Middle frontal gyrus (tissue), 1 donor: ENCODE measurements at regions not wholly inside any gene's neighbourhood (a gene's known extent, or its start where the extent isn't known, plus 50 kb on each side); places are given as distances from the start of the nearest gene placed in this dataset.
"Not testable (repeated sequence)": the region's sequence is repeated elsewhere in the genome, so short reads cannot be mapped to it uniquely, and the experiment has no call there.

Experiments
- DNase-seq: peaks from one replicate; pipeline ENCODE4 v3.0.0-alpha.2; 2015; ENCODE audit warnings: low spot score; ENCODE audit errors: extremely low spot score

DNA sequence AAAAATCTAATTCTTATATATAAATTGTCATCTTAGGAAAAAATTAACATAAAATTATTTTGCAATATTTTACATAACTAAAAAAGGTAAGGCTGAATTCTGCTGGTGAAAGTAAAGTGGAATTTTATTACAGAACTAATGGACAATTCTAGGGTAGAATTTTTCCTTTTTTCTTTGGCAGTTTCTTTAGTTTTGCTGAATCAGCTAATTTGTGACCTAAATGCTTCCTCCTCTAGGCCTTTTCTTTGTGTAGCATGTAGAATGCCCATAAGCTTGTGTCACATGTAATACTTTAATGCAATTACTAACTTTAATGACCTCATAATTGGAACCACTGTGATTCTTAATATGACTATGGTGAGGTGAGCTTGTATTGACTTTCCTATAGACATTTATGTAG lies 1378.4 kb upstream of the ADGRL4 start:
- no peak for DNase-seq

DNA sequence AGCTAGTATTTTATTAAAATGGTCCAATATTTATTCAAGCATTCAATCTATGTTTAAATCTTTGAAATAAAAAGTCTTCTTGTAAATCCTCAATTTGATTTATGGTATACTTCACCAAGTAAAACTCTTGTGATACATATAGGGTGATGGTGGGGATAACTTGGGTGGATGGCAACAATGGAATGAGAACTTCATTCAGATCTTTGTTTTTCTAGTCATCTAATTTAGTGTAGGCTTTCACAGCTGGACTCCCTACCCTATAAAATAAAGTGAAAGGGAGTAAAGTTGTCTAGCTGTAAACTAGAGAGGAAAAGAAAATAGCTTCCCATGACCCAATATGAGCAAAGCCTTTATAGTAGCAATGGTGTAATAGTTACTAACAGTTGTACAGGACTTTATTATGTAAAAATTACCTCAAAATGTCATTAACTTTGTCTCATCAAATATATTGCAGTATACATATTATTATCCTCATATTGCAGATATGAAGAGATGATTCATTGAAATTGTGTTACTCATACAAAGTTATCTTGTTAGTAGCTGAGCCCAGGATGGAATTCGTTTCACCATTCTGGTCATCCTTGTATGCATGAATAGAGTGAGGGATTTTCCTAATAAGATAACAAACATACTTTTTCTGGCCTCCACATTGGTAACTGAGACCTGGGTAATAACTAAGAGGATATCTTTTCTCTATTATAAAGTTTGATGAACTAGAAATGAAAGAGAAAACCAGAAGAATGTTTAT lies 1377.7 kb upstream of the ADGRL4 start:
- no peak for DNase-seq

- DNase-seq = no peak
Measured at GRCh38 chr1:80375662-80376061, 1369.1 kb upstream of the ADGRL4 start.

GRCh38 chr1:80375109-80375508 lies 1368.6 kb upstream of the ADGRL4 start:
- DNase-seq = no peak

DNA sequence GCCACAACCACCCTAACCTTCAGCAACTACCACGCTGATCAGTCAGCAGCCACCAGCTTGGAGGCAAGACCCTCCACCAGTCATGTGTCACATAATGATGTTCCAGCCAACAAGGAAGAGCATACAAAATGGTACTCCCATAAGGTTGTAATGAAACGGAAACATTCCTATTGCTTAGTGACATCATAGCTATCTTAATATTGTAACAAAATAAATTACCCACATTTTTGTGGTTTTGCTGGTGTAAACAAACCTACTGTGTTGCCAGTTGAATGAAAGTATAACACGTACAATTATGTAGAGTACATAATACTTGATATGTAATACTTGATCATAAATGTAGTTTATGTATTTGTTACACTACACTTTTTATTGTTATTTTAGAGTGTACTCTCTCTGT lies 1363.2 kb upstream of the ADGRL4 start:
- DNase-seq = no peak

GRCh38 chr1:80367058-80367457 lies 1360.5 kb upstream of the ADGRL4 start:
- no peak for DNase-seq

DNA sequence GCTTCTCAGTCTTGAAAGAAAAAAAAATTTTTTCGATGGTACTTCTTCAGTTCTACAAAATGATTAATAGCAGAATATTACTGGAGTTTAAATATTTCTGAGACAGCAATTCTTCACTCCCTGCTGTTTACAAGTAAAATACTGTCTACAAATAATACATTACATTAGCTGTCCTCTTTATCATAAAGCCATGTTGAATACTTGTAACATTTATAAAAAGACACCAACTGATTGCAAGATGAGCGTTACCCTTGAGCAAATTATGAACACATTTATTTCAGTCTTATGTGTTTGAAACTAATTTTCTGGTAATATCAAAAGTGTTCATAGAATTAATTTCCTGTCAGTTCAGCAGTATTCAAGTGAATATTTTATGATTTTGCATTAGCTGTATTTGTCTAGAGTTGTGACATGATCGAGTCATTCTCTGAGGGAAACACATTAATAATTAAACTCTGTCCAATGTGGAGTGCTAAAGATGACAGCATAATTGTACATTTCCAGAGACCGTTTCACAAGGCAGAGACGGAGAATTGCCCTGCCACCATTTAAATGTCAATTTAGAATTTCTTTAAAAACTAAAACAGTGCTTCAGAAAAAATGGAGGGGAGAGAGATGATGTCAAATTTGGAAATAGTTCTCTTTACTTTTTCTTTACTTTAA lies 1359.0 kb upstream of the ADGRL4 start:
- DNase-seq = no peak

DNA sequence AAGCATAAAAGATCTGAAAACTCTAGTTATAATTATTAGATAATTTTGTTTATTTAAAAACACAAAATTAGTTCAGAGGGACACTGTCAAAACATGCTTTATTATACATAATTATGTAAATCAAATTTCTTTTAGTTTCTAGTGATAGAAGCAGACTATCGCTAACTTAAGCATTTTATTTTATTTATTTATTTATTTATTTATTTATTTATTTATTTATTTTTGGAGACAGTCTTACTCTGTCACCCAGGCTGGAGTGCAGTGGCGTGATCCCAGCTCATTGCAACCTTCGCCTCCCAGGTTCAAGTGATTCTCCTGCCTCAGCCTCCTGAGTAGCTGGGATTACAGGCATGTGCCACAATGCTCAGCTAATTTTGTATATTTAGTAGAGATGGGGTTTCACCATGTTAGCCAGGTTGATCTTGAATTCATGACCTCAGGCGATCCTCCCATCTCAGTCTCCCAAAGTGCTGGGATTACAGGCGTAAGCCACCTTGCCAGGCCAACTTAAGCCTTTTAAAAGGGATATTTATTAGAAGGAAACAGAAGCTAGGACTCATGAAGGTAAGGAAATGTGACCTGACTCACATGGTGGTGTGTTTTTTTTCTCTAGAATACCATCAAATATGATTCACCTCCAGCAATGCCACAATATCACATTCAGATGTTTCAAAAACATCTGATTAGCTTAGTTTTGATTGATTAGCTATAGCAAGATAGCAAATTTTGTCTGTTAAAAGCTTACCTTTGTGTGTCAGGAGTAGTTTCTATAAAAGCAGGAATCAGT lies 1357.4 kb upstream of the ADGRL4 start:
- no peak for DNase-seq

DNA sequence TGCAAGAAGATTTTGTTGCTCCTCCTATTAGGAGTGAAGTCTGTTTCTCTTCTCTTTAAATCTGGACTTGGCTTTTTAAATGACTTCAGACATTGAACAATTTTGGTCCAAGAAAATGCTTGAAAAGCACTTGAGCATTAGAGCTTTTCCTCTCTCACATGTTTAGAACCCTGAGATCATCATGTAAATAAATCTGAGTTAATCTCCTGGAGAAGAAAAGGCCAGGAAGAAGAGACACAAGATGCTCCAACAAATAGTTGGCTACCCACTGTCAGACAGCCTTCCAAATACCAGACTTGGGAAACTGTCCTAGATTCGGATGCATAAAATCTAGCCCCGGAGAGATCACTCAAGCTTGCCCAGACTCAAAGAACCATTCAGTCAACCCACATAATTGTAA lies 1353.1 kb upstream of the ADGRL4 start:
- DNase-seq = no peak

DNA sequence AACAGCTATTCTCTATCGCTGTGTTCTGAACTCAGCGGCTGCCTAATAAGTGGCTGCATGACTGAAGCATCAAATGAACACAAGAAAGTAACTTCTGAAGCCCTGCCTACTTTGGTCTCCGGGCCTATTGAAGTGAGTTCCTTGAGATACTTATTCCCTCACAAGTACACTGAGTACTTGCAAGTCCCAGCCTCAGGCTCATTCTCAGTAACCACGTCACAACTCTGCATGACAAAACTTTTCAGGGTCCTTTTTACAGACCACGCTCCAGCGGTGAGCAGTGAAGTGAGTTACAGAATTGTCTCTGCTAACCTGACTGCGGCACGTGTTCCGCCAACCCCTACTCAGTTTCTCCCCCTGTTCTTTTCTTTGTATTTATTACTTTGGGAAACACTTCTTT lies 1342.7 kb upstream of the ADGRL4 start:
- DNase-seq = no peak

GRCh38 chr1:80341021-80341420 lies 1334.5 kb upstream of the ADGRL4 start:
- no peak for DNase-seq

DNA sequence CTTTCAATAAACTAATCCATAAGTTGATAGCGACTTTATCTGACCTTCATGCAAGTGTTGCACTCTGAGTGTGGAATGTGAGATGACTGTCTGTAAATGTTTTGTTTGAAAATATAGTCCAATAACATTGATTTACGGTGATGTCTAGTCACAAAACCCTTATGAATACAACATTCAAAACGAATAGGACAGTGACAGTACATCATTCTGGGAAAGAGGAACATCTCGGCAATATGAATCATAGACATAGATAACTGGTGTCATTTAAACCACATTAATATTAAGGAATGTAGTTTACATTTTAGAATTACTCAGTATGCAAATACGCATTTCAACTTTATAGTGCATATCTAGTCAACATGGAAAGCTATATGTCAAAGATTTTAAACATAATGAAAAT lies 1311.6 kb upstream of the ADGRL4 start:
- no peak for DNase-seq

- no peak for DNase-seq
Measured at GRCh38 chr1:80310703-80311245, 1304.2 kb upstream of the ADGRL4 start.

GRCh38 chr1:80305466-80305865 lies 1298.9 kb upstream of the ADGRL4 start:
- DNase-seq = no peak

DNA sequence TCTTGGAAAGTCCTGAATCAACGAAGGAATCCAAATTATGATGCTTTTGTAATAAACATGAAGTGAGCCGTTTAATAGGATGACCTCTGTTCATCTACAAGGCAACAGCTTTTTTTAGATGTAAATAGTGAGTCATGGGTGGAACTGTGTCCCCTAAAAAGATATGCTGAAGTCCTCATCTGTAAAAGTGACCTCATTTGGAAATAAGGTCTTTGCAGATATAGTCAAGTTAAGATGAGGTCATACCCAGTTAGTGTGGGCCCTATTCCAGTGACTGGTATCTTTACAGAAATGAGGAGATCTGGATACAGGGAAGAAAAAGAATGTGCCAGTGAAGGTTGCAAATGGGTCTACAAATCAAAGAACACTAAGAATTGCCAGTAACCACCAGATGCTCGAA lies 1287.3 kb upstream of the ADGRL4 start:
- DNase-seq = no peak

DNA sequence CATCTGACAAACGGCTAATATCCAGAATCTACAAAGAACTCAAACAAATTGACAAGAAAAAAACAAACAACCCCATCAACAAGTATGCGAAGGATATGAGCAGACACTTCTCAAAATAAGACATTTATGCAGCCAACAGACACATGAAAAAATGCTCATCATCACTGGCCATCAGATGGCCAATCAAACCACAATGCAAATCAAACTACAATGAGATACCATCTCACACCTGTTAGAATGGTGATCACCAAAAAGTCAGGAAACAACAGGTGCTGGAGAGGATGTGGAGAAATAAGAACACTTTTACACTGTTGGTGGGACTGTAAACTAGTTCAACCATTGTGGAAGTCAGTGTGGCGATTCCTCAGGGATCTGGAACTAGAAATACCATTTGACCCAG lies 1282.2 kb upstream of the ADGRL4 start:
- DNase-seq = not testable (repeated sequence)

DNA sequence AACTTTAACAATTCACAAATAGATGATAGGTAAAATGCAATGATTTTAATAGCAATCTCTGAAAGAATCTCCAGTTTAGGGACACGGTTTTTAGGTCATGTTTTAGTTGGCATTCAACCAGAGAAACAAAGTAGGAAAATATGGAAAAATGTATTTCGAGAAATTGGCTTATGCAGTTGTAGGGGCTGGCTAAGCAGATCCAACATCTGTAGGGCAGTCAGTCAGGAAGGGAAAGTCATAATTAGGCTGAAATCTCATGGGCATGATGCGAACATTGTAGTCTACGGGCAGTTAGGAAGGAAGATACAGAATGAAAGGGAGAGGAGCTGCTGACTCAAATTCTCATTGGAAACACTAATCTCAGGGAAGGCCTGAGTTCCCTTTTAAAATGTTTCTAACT lies 1276.0 kb upstream of the ADGRL4 start:
- DNase-seq = no peak

GRCh38 chr1:80278936-80279335 lies 1272.4 kb upstream of the ADGRL4 start:
- no peak for DNase-seq

GRCh38 chr1:80274256-80274655 lies 1267.7 kb upstream of the ADGRL4 start:
- no peak for DNase-seq

DNA sequence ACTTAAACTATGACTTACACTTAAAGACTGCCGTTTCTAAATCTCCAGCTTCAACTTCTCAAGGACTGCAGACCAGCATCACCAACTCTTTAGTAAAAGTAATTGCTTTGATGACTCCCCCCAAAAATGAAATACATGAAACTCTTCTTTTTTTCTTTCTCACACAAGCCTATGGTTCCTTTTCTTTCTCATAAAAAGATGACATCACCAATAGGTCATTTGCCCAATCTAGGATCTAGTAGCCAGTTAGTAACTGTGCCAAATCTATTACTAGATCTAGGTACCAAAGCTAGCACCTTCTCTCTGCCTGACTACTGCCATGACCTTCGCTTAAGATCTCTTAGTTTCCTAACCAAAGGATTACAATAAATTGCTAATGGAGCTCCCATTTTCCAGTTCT lies 1266.0 kb upstream of the ADGRL4 start:
- DNase-seq = no peak

DNA sequence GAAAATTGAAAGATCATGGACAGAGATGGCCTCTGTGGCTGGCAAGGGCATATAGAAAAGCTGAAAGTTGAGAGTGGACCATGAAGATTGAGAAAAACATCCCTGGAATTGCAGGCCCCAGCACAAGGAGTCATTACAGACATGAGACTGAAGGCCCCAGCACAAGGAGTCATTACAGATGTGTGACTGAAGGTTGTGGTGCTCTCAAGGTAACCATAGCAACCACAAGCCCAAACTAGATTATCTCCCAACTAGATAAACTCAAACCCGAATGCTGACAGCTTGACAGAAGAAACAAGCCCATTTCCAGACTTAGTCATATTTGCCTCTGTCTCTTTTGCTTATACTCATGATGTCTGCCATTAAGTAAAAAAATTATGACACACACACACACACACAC lies 1252.1 kb upstream of the ADGRL4 start:
- DNase-seq = no peak

GRCh38 chr1:80251591-80251990 lies 1245.1 kb upstream of the ADGRL4 start:
- no peak for DNase-seq
